Suppressor macrophage treated with lipopolysaccharide for 4 hours (primary cell): ENCODE measurements at regions not wholly inside any gene's neighbourhood (a gene's known extent, or its start where the extent isn't known, plus 50 kb on each side); places are given as distances from the start of the nearest gene placed in this dataset.
A peak's percentile ranks its signal among the peaks of the same experiment; 100 is the strongest.
"Not testable (repeated sequence)": the region's sequence is repeated elsewhere in the genome, so short reads cannot be mapped to it uniquely, and the experiment has no call there.

ENCODE experiments used
- DNase-seq: peaks from one replicate; pipeline ENCODE4 v3.0.0-alpha.2; 2020

DNA sequence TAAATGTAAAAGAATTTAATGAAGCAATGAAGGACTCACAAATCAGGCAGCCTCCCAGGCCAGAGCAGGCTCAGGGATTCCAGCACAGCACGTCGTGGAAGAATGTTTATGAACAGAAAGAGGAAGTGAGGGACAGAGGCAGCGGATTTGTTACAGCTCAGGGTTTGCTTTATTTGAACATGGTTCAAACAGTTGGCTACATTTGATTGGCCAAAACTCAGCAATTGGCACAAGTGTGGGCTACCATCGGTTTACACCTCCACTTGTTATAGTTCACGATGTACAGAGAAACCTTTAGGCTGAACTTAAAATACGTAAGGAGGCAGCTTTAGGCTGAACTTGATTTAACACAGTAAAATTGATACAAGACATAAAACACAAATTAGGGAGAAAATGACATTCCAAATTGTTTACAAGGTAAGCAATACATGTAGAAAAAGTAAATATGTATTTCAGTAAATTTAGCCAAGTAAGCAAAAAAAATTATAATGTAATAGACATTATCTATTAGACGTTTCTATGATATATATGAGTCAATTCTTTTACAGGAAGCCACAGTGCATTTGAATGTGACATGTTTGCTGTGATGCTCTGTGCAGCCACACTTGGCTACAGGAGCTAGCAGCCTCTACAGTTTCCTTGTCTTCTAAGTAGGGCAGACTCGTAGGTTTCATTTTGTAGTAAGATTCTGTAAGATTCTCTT lies 126.5 kb downstream of the ADSS2 start:
- DNase-seq = peak; percentile 77

DNA sequence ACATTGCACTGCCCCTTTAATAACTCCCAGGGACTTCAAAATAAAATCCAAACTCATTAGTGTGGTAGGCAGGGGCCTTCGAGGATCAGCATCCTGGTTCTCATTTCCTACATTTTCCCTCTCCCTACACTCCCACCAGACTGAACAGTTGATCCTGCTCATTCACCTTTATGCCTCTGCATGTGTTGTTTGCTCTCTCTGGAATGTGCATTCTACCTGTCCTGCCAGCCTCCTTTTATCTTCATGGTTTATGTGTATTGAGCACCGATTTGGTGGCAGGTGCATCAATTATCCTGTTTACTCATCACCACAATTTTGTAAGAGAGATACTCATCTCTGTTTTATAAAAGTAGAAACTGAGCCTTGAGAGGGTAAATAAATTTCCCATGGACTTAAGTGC lies 125.0 kb downstream of the ADSS2 start:
- no peak for DNase-seq

DNA sequence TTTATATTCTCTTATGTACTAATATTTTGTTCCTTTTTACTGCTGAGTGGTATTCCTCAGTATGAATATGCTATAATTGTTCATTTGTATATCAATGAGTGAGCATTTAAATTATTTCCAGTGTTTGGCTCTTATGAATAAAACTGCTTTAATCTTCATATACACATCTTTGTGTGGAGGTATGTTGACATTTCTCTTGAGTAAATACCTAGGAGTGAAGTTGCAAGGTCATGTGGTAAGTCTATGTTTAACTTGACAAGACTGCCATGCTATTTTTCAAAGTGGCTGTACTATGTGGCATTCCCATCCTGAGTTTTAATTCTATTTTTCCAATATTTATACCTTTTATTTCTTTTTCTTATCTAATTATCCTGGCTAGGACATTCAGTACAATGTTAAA lies 124.2 kb downstream of the ADSS2 start:
- DNase-seq = no peak

DNA sequence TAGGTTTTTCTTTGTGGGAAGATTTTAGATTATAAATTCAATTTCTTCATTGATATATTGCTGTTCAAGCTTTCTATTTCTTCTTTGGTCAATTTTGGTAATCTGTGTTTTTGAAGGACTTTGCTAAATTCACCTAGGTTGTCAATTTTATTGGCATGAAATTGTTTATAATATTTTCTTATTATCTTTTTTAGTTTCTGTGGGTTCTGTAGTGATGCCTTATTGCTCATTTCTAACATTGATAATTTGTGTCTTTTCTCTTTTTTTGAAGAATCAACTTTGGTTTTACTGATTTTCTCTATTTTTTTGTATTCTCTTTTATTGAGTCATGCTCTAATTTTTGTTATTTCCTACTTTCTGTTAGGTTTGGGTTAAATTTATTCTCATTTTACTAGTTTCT lies 123.2 kb downstream of the ADSS2 start:
- no peak for DNase-seq

DNA sequence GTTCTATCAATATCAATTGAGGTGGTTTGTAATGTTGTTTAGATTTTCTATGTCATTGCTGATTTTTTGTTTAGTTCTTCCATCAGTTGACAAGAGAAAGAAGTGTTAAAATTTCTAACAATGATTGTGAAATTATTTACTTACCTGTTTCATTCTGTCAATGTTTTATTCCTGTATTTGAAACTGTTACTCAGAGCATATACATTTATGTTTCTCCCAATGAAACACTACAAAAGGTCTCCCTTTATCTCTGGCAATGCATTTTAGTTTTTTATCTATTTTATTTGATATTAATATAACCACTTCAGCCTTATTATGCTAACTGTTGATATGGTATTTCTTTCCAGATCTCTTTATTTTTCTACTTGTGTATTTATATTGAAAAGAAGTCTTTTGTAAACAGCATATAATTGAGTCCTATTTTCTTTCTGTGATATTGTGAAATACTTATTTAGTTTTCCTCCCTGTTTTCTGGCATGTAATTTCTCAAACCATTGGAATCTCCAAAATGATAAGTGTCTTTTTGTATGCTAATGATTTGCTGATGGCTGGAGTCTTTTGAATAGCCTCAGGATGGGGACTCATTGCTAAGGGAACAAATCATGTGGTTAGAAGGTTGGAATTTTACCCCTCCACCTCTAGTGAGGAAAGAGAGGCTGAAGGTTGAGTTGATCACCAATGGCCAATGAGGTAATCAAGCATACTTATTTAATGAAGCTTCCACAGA lies 122.0 kb downstream of the ADSS2 start:
- DNase-seq = no peak

DNA sequence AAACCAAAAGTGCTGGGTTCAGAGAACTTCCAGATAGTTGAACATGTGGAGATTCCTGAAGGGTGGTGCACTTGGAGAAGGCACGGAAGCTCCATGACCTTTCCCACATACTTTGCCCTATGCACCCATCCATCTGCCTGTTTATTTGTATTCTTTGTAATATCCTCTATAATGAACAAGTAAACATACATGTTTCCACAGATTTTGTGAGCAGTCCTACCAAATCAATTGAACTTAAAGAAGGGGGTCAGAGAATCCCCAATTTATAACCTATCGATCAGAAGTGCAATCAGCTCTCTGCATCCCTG lies 121.4 kb downstream of the ADSS2 start:
- no peak for DNase-seq

DNA sequence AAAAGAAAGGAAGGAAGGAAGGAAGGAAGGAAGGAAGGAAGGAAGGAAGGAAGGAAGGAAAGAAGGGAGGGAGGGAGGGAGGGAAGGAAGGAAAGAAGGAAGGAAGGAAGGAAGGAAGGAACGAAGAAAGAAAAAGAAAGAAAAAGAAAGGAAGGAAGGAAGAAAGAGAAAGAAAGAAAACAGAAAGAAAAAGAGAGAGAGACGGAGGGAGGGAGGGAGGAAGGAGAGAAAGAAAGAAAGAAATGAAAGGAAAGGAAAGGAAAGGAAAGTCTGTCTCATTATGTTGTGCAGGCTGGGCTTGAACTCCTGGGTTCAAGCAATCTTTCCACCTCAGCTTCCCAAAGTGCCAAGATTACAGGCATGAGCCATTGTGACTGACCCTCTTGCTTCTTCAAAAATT lies 118.9 kb downstream of the ADSS2 start:
- DNase-seq = not testable (repeated sequence)

DNA sequence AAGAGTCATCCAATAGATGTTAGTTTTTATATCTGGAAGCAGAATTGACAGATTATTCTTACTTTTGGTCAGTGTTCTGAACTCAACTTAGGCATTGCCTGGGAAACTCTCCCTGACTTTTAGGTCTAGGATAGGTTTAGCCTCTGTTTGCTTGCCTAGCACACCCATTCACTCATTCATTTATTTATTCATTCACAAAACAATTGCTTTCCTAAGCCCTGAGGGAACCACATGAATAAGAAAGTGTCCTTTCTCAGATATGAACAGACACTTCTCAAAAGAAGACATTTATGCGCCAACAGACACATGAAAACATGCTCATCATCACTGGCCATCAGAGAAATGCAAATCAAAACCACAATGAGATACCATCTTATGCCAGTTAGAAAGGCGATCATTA lies 117.4 kb downstream of the ADSS2 start:
- not testable (repeated sequence) for DNase-seq

DNA sequence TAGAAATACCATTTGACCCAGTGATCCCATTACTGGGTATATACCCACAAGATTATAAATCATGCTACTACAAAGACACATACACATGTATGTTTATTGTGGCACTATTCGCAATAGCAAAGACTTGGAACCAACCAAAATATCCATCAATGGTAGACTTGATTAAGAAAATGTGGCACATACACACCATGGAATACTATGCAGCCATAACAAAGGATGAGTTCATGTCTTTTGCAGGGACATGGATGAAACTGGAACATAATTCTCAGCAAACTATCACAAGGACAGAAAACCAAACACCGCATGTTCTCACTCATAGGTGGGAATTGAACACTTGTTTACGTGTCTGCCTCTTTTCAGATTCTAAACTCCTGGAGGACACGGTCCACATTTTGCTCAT lies 116.9 kb downstream of the ADSS2 start:
- not testable (repeated sequence) for DNase-seq

DNA sequence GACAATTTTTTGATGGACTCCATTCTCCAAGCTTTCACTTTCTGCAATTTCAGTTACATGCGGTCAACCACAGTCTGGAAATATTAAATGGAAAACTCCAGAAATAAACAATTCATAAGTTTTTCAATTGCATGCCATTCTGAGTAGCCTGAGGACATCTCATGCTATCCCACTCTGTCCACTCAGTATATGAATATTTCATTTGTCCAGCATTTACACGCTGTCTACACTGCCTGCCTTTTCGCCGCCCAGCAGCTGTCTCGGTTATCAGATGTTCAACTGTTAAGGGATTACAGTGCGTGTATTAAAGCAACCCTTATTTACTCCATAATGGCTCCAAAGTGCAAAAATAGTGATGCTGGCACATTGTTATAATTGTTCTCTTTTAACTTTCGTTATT lies 116.3 kb downstream of the ADSS2 start:
- DNase-seq = no peak

DNA sequence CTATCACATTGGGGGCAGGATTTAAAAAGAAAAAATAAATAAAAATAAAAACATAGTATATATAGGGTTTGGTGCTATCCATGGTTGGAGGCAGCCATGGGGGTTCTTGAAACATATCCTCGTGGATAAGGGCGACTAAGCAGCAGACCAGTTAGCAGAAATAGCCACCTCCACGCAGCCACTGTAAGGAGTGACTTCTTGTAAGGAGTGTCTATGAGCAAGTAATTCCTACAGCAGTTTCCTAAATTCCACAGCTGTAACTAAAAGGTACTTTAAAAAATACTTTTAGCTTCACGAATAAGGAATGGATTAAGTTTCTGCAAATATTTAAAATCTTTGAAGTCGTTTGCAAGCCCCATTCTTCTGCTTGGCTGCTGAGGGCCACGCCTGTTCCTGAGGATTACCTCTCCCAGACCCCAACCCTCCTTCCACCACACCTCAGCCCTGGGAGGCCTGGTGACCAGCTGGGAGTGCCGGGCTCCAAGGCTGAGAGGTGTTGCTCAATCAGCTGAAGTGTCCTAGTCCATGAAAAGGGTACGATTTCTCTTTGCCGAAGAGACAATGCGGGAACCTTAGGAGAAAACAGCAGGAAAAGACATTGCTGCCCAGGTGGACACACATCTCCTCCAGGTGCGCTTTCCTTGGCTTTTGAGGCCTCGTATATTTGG lies 115.3 kb downstream of the ADSS2 start:
- no peak for DNase-seq

DNA sequence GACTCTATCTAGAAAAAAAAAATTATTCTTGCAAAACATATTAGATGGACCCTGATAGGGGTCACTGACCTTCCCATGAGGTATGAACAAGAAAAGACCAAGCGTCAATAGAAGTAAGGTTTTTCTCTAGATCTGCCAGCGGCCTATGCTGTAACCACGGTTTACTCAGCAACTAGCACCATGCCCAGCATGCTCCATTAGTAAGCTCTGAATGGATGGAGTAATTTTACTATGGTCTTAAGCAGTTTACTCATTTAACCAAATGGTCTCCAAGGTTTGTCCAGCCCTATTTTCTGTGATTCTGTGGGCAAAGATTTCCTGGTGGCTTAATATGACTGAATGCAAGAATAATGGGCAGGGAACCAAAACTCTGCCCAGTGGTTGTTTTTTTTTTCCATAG lies 113.9 kb downstream of the ADSS2 start:
- no peak for DNase-seq

DNA sequence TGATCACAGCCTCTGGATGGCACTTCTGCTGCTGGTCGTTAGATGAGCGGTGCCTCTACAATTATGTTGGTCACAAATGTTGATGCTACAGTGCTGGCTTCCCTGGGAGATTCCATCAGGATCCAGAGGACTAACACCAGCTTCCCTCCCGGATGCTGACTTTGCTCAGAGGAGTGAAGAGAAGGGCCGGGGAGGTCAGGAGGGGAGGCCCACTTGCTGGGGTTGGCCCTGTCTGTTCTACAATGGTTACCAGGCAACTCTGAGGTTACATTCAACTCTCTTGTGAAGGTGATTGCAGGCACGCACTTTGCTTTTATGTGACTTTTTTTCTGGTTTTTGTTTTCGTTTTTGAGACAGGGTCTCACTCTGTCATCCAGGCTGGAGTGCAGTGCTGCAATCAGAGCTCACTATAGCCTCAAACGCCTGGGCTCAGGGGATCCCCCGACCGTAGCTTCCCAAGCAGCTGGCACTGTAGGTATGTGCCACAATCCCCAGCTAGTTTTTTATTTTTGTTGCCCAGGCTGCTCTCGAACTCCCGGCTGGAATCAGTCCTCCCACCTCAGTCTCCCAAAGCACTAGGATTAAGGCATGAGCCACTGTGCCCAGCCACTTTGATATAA lies 112.5 kb downstream of the ADSS2 start:
- DNase-seq = no peak

DNA sequence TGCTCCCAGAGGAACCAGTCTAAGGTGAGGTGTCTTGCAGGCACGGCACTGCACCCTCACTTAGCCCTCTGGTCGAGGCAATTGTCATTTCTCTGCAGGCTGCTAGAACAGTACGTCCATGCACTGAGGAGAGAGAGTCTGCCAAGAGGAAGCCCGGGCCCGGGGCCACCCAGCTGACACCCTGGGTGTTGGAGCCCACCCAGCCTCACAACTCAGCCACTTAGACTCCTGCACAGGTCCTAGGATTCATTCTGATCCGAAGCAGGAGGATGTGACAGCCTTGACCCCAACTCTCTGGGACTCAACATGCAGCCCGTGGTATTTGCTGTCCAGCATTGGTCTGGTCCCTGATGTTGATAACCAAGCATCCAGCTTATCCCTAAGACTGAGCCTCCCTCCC lies 111.9 kb downstream of the ADSS2 start:
- no peak for DNase-seq

DNA sequence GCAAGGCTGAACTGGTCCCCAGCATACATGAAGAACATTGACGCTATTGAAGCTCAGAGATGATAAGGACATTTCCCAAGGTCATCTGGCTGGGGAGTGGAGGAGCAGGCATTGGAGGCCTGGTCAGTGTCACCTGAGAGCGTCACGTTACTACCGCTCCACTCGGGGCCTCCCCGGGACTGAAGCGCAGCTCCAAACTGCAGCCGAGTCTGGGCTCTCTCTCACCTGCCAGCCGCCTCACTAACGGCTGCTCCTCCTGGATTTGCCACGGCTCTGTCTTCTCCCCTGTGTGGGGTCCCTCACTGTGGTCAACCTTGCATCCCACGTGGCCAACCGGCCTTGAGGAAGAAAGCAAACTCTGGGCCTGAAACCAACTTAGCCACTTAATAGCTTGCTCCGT lies 111.3 kb downstream of the ADSS2 start:
- no peak for DNase-seq

DNA sequence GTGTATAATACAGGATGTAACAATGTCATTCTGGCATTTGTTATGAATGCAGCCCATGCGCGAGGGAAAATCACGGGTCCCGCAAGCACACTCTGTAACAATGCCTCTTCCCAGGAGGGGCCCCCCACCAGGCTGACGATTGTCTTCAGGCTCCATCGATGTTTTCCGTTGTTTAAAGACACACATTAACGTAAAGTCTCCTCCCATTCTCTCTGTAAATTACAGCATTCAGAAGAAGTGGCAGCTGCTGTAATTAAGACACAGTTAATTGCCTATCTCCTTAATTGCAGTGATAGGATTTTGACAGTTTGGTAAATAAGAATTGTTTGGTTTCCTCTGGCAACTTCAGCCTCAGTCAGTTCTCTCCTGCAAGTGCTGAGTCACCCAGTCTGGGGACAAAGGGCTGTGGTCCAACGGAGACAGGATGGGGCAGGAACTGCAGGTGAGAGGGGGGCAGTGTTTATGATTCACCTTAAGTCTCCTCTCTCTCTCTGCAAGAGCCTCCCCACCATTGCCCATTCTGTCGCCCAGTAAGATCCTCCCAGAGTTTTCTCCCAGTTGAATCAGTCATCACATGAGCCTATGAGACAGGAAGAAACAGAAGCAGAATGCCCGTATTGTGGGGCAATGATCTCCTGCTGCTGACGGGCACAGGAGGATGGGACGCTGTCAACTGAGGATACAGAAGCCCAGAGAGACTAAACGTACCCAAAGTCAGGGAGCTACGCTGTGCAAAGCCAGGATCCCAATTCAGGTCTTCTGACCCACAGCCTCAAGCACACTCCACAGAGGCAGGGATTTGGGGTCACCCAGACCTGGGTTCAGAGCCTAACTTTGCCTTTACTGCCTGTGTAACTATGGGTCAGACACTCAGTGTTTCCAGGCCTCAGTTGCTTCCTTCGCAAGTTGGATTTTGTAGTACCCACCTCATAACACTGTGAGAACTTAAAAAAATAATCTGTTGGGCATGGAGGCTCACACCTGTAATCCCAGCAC lies 110.0 kb downstream of the ADSS2 start:
- peak; percentile 82 for DNase-seq

DNA sequence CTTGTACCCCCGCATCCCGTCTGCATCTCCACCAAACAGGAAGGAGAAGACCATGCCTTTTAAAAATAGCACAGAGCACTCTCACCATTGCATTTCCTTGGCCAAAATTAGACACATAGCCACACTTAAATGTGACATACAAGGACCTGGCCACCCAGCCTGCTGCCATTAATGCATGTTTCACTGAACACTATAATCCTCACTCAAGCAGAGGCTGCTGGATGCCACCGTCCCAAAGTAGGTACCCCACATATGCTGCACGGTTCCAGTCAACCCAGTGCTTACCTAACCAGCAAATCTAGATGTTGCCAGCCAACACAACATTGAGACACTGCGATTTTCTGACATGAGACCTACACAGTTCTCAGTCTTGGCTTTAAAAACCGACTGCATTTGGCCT lies 107.7 kb downstream of the ADSS2 start:
- DNase-seq = no peak

DNA sequence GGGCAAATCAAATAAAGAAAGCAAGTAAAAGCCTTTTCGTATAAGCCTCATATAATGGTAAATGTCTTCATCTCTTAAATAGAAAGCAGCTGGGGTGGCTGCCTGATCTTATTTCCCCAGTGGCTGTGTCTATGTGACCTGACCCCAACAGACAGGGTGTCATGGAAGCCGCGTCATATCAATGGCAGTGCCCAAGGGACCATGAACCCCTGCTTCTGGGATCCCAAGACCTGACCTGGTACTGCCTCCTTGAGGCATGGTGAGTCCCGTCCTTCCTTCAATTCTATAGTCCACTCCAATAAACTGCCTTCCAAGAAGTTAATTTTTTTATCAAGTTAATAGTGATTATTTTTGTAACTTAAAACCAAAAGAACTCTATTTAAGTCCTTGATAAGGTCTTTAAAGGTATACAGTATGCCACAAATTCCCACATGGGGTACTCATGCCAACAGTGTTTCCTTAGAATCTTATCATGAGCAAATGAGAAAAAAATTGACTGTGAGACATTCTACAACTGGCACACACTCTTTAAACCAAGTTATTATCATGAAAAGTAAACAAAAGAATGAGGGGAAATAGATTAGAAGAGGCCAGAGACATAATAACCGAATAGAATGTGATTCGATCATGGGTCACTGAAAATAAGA lies 104.6 kb downstream of the ADSS2 start:
- no peak for DNase-seq

DNA sequence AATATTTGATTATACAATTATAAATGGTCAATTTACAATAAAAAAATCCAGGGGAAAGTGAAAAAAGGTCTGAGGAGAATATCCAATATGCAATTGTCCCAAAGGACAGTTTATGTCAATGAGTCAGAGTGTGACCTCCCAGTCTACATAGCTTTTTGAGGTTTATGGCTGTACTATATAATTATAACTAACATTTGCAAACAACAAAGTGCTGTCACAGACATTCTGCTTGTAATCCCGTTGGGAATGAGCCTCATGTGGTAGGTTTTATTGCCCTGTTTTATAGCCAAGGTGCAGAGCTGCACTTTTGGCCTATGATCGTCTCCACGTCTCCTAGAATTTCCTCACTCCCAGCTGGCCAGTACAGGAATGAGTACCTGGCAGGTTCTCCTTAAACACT lies 103.8 kb downstream of the ADSS2 start:
- DNase-seq = no peak

DNA sequence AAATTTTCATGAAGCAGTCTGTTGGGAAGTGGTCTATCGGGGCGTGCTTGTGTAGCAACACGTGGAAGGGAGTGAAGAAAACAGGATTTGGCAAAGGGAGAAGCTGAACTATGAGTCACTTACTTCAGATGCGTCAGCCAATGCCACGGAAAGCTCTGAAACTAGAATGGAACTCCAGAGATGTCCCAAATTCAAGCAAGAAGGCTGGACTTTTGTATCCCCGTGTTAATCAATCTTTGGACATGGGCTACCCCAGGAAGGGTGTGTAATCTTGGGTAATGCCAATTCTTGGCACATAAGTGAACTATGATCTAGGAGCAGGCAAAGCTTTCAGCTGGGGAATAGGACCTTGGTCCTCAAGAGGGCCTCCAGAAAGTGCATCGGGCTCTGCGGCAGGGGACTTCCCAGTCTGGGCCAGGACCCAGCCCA lies 102.6 kb downstream of the ADSS2 start:
- DNase-seq = peak; percentile 94

DNA sequence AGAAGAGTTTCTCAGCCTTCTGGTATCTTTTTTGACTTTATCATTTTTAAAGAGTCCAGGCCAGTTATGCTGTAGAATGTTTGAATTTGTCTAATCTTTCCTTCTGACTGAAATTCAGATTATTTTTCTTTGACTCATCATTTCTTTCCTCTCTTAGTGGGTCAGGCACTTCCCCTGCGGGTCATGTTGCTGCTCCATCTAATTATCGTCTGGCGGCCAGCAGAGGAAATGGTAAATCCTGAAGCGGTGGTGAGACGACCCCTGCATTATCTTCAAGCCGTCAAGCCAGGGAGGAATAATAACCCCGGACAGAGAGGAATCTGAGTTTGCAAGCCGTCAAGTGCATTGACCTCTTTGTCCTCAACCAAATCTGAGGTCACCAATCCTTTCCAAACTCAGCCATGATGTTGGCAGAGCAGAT lies 102.1 kb downstream of the ADSS2 start:
- no peak for DNase-seq

DNA sequence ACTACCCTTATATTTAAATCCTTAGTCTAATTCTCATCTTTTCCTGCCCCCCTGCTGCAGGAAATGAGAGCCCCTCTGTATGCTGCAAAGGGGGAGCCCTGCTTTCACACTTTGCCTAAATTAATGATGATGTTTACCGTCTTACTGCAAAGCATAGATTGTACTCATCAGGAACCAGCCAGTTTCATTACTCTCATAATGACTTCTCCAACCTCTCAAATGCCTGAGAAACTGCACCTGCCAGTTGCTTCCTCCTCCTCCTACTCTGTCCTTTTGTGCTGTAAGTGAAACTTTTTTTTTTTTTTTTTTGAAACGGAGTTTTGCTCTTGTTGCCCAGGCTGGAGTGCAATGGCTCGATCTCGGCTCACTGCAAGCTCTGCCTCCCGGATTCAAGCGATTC lies 101.7 kb downstream of the ADSS2 start:
- peak; percentile 62 for DNase-seq
